Activated CD8-positive, alpha-beta T cell treated with anti-CD3 and anti-CD28 coated beads for 36 hours (primary cell): ENCODE measurements at regions not wholly inside any gene's neighbourhood (a gene's known extent, or its start where the extent isn't known, plus 50 kb on each side); places are given as distances from the start of the nearest gene placed in this dataset.

Source experiments
- ATAC-seq: fragments of 200-7000 bp; cut with Tn5 transposase; one replicate; pipeline ENCODE4 v1.10.0; 2021; ENCODE audit warnings: mild to moderate bottlenecking, moderate library complexity
- CTCF ChIA-PET: fragments of 350-600 bp; sonication (Branson Sonifier 250); formaldehyde crosslinking; loops from one replicate; lab custom pipeline; 2021; ENCODE audit warnings: antibody characterized with exemption; lab: Charles Lee
- POLR2A ChIA-PET: fragments of 350-600 bp; sonication (Branson Sonifier 250); formaldehyde crosslinking; loops from one replicate; lab custom pipeline; 2021; ENCODE audit warnings: antibody characterized with exemption; lab: Charles Lee
- DNase-seq: peaks from one replicate; pipeline ENCODE4 v3.0.0-alpha.2; 2020
- H3K27ac Mint-ChIP-seq: one replicate; pipeline ENCODE4 v1.8.0; 2021; ENCODE audit warnings: mild to moderate bottlenecking, mixed read lengths
- H3K27me3 Mint-ChIP-seq: one replicate; pipeline ENCODE4 v1.8.0; 2021; ENCODE audit warnings: mixed read lengths
- H3K36me3 Mint-ChIP-seq: one replicate; pipeline ENCODE4 v1.8.0; 2021; ENCODE audit warnings: low read depth, mixed read lengths
- H3K4me1 Mint-ChIP-seq: one replicate; pipeline ENCODE4 v1.8.0; 2021; ENCODE audit warnings: low read depth, mixed read lengths
- H3K4me3 Mint-ChIP-seq: one replicate; pipeline ENCODE4 v1.8.0; 2021; ENCODE audit warnings: mild to moderate bottlenecking, moderate library complexity, mixed read lengths
- H3K9me3 Mint-ChIP-seq: one replicate; pipeline ENCODE4 v1.8.0; 2021; ENCODE audit warnings: mixed read lengths
- CTCF ChIP-seq: fragments of 200-600 bp; IDR thresholded peaks from one replicate; pipeline ENCODE4 v1.8.0; 2022; ENCODE audit warnings: antibody characterized with exemption, mild to moderate bottlenecking
- intact Hi-C: fragments of 100-400 bp; cut with micrococcal nuclease; formaldehyde crosslinking; loops from one replicate; pipeline ENCODE4 v1.10.0; 2022

GRCh38 chr3:166209701-166210100 lies 372.5 kb upstream of the BCHE start:
- TF ChIP-seq CTCF = no peak
- ChIA-PET CTCF (no interaction called here), POLR2A (no interaction called here)
- intact Hi-C loops = no loop called here
- no peak for ATAC-seq
- DNase-seq = no peak
- Mint-ChIP-seq H3K4me3 (no peak overlapping the region), H3K27me3 (no peaks in the 10 kb centered on the region), H3K27ac (no peak overlapping the region), H3K4me1 (no peaks in the 10 kb centered on the region), H3K36me3 (no peaks in the 10 kb centered on the region), H3K9me3 (peaks cover 2% of the 10 kb centered on the region)

- POLR2A ChIA-PET = no interaction called here
- no peaks in the 10 kb centered on the region for H3K4me1 Mint-ChIP-seq
- no peak overlapping the region for H3K4me3 Mint-ChIP-seq
- ATAC-seq (no peak), DNase-seq (no peak)
- TF ChIP-seq CTCF = no peak
- peaks cover 3% of the 10 kb centered on the region for H3K9me3 Mint-ChIP-seq
- H3K27ac Mint-ChIP-seq = no peak overlapping the region
- no peaks in the 10 kb centered on the region for H3K27me3 Mint-ChIP-seq
- CTCF ChIA-PET = interaction anchor here (0.6 kb wide), 1 partner anchor 402 kb away, joined by 3 read pairs; no protein-coding TSS in a partner anchor
- H3K36me3 Mint-ChIP-seq = no peaks in the 10 kb centered on the region
- intact Hi-C loops = no loop called here
Measured at GRCh38 chr3:166205158-166205557, 367.9 kb upstream of the BCHE start.

- no peaks in the 10 kb centered on the region for H3K27me3 Mint-ChIP-seq
- no peak overlapping the region for H3K27ac Mint-ChIP-seq
- intact Hi-C loops = no loop called here
- no peak overlapping the region for H3K4me3 Mint-ChIP-seq
- no peaks in the 10 kb centered on the region for H3K36me3 Mint-ChIP-seq
- no peaks in the 10 kb centered on the region for H3K4me1 Mint-ChIP-seq
- TF ChIP-seq CTCF = no peak
- ATAC-seq (no peak), DNase-seq (no peak)
- CTCF ChIA-PET = no interaction called here
- peaks cover 6% of the 10 kb centered on the region for H3K9me3 Mint-ChIP-seq
- POLR2A ChIA-PET = no interaction called here
Measured at GRCh38 chr3:166201476-166201875, 364.3 kb upstream of the BCHE start.

GRCh38 chr3:166199491-166199890 lies 362.3 kb upstream of the BCHE start:
- CTCF ChIA-PET = no interaction called here

GRCh38 chr3:166195808-166196207 lies 358.6 kb upstream of the BCHE start:
- Mint-ChIP-seq H3K36me3 (no peaks in the 10 kb centered on the region), H3K4me1 (no peaks in the 10 kb centered on the region), H3K4me3 (no peak overlapping the region), H3K27me3 (no peaks in the 10 kb centered on the region), H3K9me3 (peaks cover 10% of the 10 kb centered on the region), H3K27ac (no peak overlapping the region)
- ATAC-seq (no peak), DNase-seq (no peak)
- TF ChIP-seq CTCF = no peak
- POLR2A ChIA-PET = no interaction called here
- intact Hi-C loops = no loop called here
- CTCF ChIA-PET = no interaction called here

More at GRCh38 chr3:166199491-166199890, 362.3 kb upstream of the BCHE start:
- no peak for TF ChIP-seq CTCF
- H3K4me1 Mint-ChIP-seq = no peaks in the 10 kb centered on the region
- no peak overlapping the region for H3K27ac Mint-ChIP-seq
- no peak for DNase-seq
- no peaks in the 10 kb centered on the region for H3K36me3 Mint-ChIP-seq
- POLR2A ChIA-PET = no interaction called here
- no peak for ATAC-seq
- H3K27me3 Mint-ChIP-seq = no peaks in the 10 kb centered on the region
- intact Hi-C loops = no loop called here
- H3K4me3 Mint-ChIP-seq = no peak overlapping the region
- peaks cover 6% of the 10 kb centered on the region for H3K9me3 Mint-ChIP-seq
